ENCODE measurements at regions not wholly inside any gene's neighbourhood (a gene's known extent, or its start where the extent isn't known, plus 50 kb on each side); places are given as distances from the start of the nearest gene placed in this dataset.

- H3K4me3 ChIP-seq (ENCODE audit: low read depth, low read length): no peak overlapping the region
- TF ChIP-seq, protein P1, sequence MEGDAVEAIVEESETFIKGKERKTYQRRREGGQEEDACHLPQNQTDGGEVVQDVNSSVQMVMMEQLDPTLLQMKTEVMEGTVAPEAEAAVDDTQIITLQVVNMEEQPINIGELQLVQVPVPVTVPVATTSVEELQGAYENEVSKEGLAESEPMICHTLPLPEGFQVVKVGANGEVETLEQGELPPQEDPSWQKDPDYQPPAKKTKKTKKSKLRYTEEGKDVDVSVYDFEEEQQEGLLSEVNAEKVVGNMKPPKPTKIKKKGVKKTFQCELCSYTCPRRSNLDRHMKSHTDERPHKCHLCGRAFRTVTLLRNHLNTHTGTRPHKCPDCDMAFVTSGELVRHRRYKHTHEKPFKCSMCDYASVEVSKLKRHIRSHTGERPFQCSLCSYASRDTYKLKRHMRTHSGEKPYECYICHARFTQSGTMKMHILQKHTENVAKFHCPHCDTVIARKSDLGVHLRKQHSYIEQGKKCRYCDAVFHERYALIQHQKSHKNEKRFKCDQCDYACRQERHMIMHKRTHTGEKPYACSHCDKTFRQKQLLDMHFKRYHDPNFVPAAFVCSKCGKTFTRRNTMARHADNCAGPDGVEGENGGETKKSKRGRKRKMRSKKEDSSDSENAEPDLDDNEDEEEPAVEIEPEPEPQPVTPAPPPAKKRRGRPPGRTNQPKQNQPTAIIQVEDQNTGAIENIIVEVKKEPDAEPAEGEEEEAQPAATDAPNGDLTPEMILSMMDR (IDR thresholded peaks at IDR 0.05; ENCODE audit: borderline replicate concordance, insufficient read depth, low read depth, low read length): no peak
Measured at GRCh38 chrX:46367491-46367890, 177.7 kb downstream of the ZNF674 start.

GRCh38 chrX:46366381-46367207 is 178.6 kb downstream of the ZNF674 start:
- TF ChIP-seq, protein P1 (IDR thresholded peaks at IDR 0.05; ENCODE audit: borderline replicate concordance, insufficient read depth, low read depth, low read length): no peak
- no peak overlapping the region for H3K4me3 ChIP-seq (ENCODE audit: low read depth, low read length)

DNA sequence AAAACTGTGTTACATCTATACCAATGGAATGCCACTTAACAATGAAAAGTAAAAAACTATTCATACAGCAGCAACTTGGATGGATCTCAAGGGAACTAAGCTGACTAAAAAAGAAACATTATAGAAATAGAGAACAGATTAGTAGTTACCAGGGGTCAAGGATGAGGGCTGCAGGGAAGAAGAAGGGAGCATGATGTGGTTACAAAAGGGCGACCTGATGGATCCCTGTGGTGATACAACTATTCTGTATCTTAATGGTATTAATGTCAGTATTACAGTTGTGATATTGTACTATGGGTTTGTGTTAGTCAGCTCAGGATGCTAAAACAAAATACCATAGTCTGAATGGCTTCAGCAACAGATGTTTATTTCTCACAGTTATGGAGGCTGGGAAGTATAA is 190.7 kb downstream of the ZNF674 start:
- TF ChIP-seq, protein P1 (IDR thresholded peaks at IDR 0.05; ENCODE audit: borderline replicate concordance, insufficient read depth, low read depth, low read length): no peak
- H3K4me3 ChIP-seq (ENCODE audit: low read depth, low read length): no peak overlapping the region

DNA sequence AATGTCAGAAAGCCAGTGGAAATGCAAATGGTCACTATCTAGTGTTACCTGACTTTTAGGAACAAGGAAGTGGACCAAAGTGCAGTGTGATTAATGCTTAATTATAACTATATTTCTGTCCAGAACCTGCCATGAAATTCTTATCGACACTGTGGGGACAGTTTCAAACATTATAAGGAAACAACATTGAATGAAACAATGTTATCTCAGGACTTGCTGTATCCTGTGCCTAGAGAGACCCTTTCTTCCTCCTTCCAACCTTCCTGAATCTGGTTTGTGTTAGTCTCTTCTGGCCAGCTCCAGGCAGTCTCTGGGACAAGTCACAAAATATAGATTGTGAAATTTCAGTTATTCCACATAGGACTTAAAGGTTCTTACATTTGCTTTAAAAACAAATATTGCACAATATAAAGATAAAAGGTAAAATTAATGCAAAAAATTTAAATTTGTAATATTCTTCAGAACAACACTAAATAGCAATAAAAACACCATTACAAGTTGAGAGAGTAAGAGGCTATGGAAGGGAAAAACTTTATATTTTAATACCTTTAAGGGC is 203.4 kb downstream of the ZNF674 start:
- no peak overlapping the region for H3K4me3 ChIP-seq (ENCODE audit: low read depth, low read length)
- TF ChIP-seq, protein P1 (IDR thresholded peaks at IDR 0.05; ENCODE audit: borderline replicate concordance, insufficient read depth, low read depth, low read length): no peak

DNA sequence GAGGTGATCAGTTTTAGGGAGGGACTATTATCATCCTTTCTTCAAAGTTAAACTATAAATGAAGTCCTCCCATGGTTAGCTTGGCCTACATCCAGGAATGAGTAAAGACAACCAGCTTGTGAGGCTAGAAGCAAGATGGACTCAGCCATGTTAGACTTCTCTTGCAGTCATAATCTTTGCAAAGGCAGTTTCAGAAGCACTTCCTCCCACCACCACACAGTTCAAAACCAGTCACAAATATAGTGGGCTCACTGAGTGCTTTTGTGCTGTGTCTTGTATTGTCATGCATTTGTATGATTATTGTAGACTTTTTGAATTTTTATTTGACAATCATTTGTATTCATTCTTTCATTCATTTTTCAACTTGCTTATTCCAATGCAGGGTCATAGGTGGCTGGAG is 204.5 kb downstream of the ZNF674 start:
- no peak overlapping the region for H3K4me3 ChIP-seq (ENCODE audit: low read depth, low read length)
- TF ChIP-seq, protein P1 (IDR thresholded peaks at IDR 0.05; ENCODE audit: borderline replicate concordance, insufficient read depth, low read depth, low read length): no peak

DNA sequence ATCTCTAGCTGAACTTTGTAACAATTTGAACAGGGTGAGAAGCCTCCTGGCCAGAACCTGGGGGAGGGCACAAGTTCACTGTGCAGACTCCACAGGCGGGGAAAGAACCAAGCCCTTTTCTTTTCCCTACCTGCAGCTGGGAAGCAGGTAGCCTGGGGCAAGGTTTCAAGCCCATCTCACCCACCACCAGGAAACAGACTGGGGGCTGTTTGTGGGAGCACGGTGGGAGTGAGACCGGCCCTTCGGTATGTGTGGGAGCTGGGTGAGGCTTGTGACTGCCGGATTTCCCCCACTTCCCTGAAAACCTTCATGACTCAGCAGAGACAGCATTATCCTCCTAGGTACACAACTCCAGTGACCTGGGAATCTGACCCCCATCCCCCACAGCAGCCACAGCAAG is 211.7 kb downstream of the ZNF674 start:
- TF ChIP-seq, protein P1 (IDR thresholded peaks at IDR 0.05; ENCODE audit: borderline replicate concordance, insufficient read depth, low read depth, low read length): no peak
- H3K4me3 ChIP-seq (ENCODE audit: low read depth, low read length): no peak overlapping the region

- H3K4me3 ChIP-seq (ENCODE audit: low read depth, low read length): no peak overlapping the region
- TF ChIP-seq, protein P1 (IDR thresholded peaks at IDR 0.05; ENCODE audit: borderline replicate concordance, insufficient read depth, low read depth, low read length): no peak
Measured at GRCh38 chrX:46330981-46331380, 214.2 kb downstream of the ZNF674 start.
